ENCODE measurements at regions not wholly inside any gene's neighbourhood (a gene's known extent, or its start where the extent isn't known, plus 50 kb on each side); places are given as distances from the start of the nearest gene placed in this dataset.

GRCh38 chr4:157824021-157824420, 348.8 kb downstream of the GASK1B start:
- Mint-ChIP-seq H3K36me3 (ENCODE audit: insufficient read depth, unreplicated experiment) (no peaks in the 10 kb centered on the region), H3K9me3 (ENCODE audit: unreplicated experiment) (peaks cover 5% of the 10 kb centered on the region), H3K27ac (ENCODE audit: low read depth, unreplicated experiment) (peak overlapping the region; percentile 89), H3K4me1 (ENCODE audit: insufficient read depth, unreplicated experiment) (peaks cover 22% of the 10 kb centered on the region), H3K27me3 (ENCODE audit: insufficient read depth, unreplicated experiment) (no peaks in the 10 kb centered on the region), H3K4me3 (ENCODE audit: unreplicated experiment) (peak overlapping the region; percentile 35)
- ChIA-PET CTCF (interaction anchor here (0.6 to 1.1 kb wide), 4 partner anchors 18 to 489 kb away, joined by 3 to 4 read pairs (median 3); no protein-coding TSS in a partner anchor), POLR2A (interaction anchor here (0.6 to 0.7 kb wide), 3 partner anchors 68 to 1950 kb away, joined by 3 to 7 read pairs (median 3); no protein-coding TSS in a partner anchor)
- no TSS peak for BruUV-seq (replicated peaks)
- intact Hi-C loops (cut with micrococcal nuclease) = no loop called here
- DNase-seq (ENCODE audit: unreplicated experiment) = peak; percentile 97
- TF ChIP-seq CTCF (IDR thresholded peaks at IDR 0.05; ENCODE audit: unreplicated experiment) = no peak

GRCh38 chr4:157821814-157822213, 351.0 kb downstream of the GASK1B start:
- ChIA-PET POLR2A (no interaction called here), CTCF (interaction anchor here (1.5 kb wide), 1 partner anchor 17 kb away, joined by 4 read pairs; no protein-coding TSS in a partner anchor)
- Mint-ChIP-seq H3K4me1 (ENCODE audit: insufficient read depth, unreplicated experiment) (peaks cover 22% of the 10 kb centered on the region), H3K36me3 (ENCODE audit: insufficient read depth, unreplicated experiment) (no peaks in the 10 kb centered on the region), H3K9me3 (ENCODE audit: unreplicated experiment) (no peaks in the 10 kb centered on the region), H3K27me3 (ENCODE audit: insufficient read depth, unreplicated experiment) (no peaks in the 10 kb centered on the region), H3K4me3 (ENCODE audit: unreplicated experiment) (no peak overlapping the region), H3K27ac (ENCODE audit: low read depth, unreplicated experiment) (no peak overlapping the region)
- DNase-seq (ENCODE audit: unreplicated experiment) = no peak
- no TSS peak for BruUV-seq (replicated peaks)
- intact Hi-C loops (cut with micrococcal nuclease) = no loop called here
- TF ChIP-seq CTCF (IDR thresholded peaks at IDR 0.05; ENCODE audit: unreplicated experiment) = no peak

GRCh38 chr4:157819693-157820464, 352.9 kb downstream of the GASK1B start:
- no peaks in the 10 kb centered on the region for H3K27me3 Mint-ChIP-seq (ENCODE audit: insufficient read depth, unreplicated experiment)
- H3K27ac Mint-ChIP-seq (ENCODE audit: low read depth, unreplicated experiment) = no peak overlapping the region
- intact Hi-C loops (cut with micrococcal nuclease) = no loop called here
- ChIA-PET CTCF (no interaction called here), POLR2A (no interaction called here)
- peaks cover 16% of the 10 kb centered on the region for H3K4me1 Mint-ChIP-seq (ENCODE audit: insufficient read depth, unreplicated experiment)
- H3K9me3 Mint-ChIP-seq (ENCODE audit: unreplicated experiment) = no peaks in the 10 kb centered on the region
- no peak for TF ChIP-seq CTCF (IDR thresholded peaks at IDR 0.05; ENCODE audit: unreplicated experiment)
- no TSS peak for BruUV-seq (replicated peaks)
- no peaks in the 10 kb centered on the region for H3K36me3 Mint-ChIP-seq (ENCODE audit: insufficient read depth, unreplicated experiment)
- DNase-seq (ENCODE audit: unreplicated experiment) = no peak
- H3K4me3 Mint-ChIP-seq (ENCODE audit: unreplicated experiment) = no peak overlapping the region

- CTCF ChIA-PET = no interaction called here
- intact Hi-C loops (cut with micrococcal nuclease) = no loop called here
- H3K9me3 Mint-ChIP-seq (ENCODE audit: unreplicated experiment) = peaks cover under 1% of the 10 kb centered on the region
- DNase-seq (ENCODE audit: unreplicated experiment) = no peak
- H3K27me3 Mint-ChIP-seq (ENCODE audit: insufficient read depth, unreplicated experiment) = no peaks in the 10 kb centered on the region
- BruUV-seq (replicated peaks) = no TSS peak
- H3K4me3 Mint-ChIP-seq (ENCODE audit: unreplicated experiment) = no peak overlapping the region
- TF ChIP-seq CTCF (IDR thresholded peaks at IDR 0.05; ENCODE audit: unreplicated experiment) = no peak
- H3K4me1 Mint-ChIP-seq (ENCODE audit: insufficient read depth, unreplicated experiment) = peaks cover 8% of the 10 kb centered on the region
- POLR2A ChIA-PET = no interaction called here
- no peak overlapping the region for H3K27ac Mint-ChIP-seq (ENCODE audit: low read depth, unreplicated experiment)
- H3K36me3 Mint-ChIP-seq (ENCODE audit: insufficient read depth, unreplicated experiment) = no peaks in the 10 kb centered on the region
Measured at GRCh38 chr4:157818946-157819692, 353.7 kb downstream of the GASK1B start.

Data from MCF 10A (cell line).